Upper lobe of right lung (tissue), 1 donor: ENCODE measurements at regions not wholly inside any gene's neighbourhood (a gene's known extent, or its start where the extent isn't known, plus 50 kb on each side); places are given as distances from the start of the nearest gene placed in this dataset.

Experiments used
- ATAC-seq: fragments of 200-7000 bp; cut with Tn5 transposase; one replicate; pipeline ENCODE4 v1.9.1; 2020; ENCODE audit warnings: mild to moderate bottlenecking, moderate library complexity
- DNase-seq: peaks from one replicate; pipeline ENCODE4 v3.0.0-alpha.2; 2020
- H3K27ac ChIP-seq: fragments of 200-600 bp; one replicate; pipeline ENCODE4 v1.8.0; 2022
- H3K27me3 ChIP-seq: fragments of 200-600 bp; one replicate; pipeline ENCODE4 v1.8.0; 2022; ENCODE audit warnings: mild to moderate bottlenecking
- H3K36me3 ChIP-seq: fragments of 200-600 bp; one replicate; pipeline ENCODE4 v1.8.0; 2022
- H3K4me1 ChIP-seq: fragments of 200-600 bp; one replicate; pipeline ENCODE4 v1.8.0; 2022
- H3K4me3 ChIP-seq: fragments of 200-600 bp; one replicate; pipeline ENCODE4 v1.8.0; 2022; ENCODE audit warnings: mild to moderate bottlenecking
- H3K9me3 ChIP-seq: fragments of 200-600 bp; one replicate; pipeline ENCODE4 v1.8.0; 2022
- intact Hi-C: fragments of 100-400 bp; cut with DNase I; formaldehyde crosslinking; loops from one replicate; pipeline ENCODE4 v1.11.0; 2022
- TF ChIP-seq, protein P1 (sequence below): fragments of 200-600 bp; IDR thresholded peaks from one replicate; pipeline ENCODE4 v1.8.0; 2022; ENCODE audit warnings: antibody characterized with exemption
- donor health status: DM: no; HTN: yes; CAD: no; lungs with severe emphysema.

DNA sequence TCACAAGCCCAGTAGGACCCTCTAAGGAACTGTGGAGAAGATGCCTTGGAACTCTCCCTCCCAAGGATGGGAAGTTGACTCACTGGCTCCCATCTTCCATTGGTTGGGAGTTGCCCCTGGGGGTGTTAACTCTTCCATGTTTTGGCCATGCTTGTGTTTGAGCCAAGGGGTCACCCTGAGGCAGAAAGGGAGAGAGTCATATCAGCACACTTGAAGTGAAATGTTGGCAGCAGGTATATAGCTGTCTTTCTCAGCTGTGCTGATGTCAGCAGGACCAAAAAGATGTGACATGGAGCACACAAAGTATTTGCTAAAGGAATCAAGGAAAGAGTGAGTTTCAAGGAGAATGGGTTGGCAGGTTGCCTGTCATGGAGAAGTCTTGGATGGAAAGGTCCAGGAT lies 359.4 kb downstream of the RPS24 start:
- intact Hi-C loops: no loop called here
- no peak for ATAC-seq
- Histone ChIP-seq H3K4me1 (no peaks in the 10 kb centered on the region), H3K27me3 (no peaks in the 10 kb centered on the region), H3K27ac (no peak overlapping the region), H3K9me3 (no peaks in the 10 kb centered on the region), H3K4me3 (no peak overlapping the region), H3K36me3 (no peaks in the 10 kb centered on the region)
- TF ChIP-seq, protein P1, sequence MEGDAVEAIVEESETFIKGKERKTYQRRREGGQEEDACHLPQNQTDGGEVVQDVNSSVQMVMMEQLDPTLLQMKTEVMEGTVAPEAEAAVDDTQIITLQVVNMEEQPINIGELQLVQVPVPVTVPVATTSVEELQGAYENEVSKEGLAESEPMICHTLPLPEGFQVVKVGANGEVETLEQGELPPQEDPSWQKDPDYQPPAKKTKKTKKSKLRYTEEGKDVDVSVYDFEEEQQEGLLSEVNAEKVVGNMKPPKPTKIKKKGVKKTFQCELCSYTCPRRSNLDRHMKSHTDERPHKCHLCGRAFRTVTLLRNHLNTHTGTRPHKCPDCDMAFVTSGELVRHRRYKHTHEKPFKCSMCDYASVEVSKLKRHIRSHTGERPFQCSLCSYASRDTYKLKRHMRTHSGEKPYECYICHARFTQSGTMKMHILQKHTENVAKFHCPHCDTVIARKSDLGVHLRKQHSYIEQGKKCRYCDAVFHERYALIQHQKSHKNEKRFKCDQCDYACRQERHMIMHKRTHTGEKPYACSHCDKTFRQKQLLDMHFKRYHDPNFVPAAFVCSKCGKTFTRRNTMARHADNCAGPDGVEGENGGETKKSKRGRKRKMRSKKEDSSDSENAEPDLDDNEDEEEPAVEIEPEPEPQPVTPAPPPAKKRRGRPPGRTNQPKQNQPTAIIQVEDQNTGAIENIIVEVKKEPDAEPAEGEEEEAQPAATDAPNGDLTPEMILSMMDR: no peak
- DNase-seq: no peak

DNA sequence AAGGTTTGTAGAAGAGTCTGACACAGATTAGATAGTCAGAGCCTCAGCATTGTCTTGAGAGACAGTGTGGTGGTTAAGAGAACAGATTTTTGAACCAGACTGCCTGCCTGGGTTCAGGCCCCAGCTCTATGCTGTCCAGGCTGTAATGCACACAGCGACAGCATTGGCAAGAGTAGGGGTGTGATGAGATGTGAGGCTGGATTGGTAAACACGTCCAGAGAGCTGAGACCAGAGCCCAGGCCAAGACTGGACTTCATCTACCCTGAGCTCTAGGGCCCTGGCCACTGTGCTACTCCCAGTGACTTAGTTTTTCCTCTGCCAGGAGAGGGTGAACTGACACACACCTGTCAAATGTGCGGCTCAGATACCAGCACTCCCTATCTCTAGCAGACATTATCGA lies 360.4 kb downstream of the RPS24 start:
- ATAC-seq (no peak), DNase-seq (no peak)
- Histone ChIP-seq H3K9me3 (no peaks in the 10 kb centered on the region), H3K36me3 (no peaks in the 10 kb centered on the region), H3K4me3 (no peak overlapping the region), H3K27ac (no peak overlapping the region), H3K27me3 (no peaks in the 10 kb centered on the region), H3K4me1 (no peaks in the 10 kb centered on the region)
- intact Hi-C loops: no loop called here
- TF ChIP-seq, protein P1: no peak

DNA sequence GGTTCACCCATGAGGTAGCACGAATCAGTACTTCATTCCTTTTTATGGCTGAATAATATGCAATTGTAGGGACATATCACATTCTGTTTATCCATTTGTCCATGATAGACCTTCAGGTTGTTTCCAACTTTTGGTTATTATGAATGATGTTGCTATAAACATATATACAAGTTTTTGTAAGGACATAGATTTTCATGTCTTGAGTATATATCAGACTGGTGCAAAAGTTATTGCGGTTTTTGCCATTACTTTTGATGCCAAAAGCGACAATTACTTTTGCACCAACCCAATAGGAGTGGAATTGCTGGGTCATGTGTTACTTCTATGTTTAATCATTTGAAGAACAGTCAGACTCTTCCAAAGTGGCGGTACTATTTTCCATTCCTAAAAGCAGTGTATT lies 361.5 kb downstream of the RPS24 start:
- DNase-seq (no peak), ATAC-seq (no peak)
- no peaks in the 10 kb centered on the region for H3K36me3 ChIP-seq
- H3K9me3 ChIP-seq: no peaks in the 10 kb centered on the region
- no peaks in the 10 kb centered on the region for H3K4me1 ChIP-seq
- no peak overlapping the region for H3K4me3 ChIP-seq
- no peaks in the 10 kb centered on the region for H3K27me3 ChIP-seq
- TF ChIP-seq, protein P1: no peak
- no peak overlapping the region for H3K27ac ChIP-seq
- intact Hi-C loops: no loop called here

DNA sequence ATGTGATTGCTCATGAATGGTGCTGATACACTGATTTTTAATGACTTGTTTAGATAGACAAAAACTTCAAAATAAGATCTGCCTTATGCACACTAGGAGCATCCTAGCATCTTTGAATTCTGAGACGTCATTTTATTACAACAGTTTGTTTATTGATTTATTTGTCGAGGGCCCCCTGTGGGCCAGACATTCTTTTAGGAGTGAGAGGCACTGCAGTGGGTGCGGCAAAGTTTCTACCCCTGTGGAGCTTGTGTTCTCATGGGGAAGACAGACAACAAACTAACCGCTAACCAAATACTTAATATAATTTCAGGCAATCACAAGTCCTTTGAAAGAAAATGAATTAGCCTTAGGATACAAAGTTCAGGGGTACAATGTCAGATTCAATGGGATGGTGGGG lies 363.1 kb downstream of the RPS24 start:
- TF ChIP-seq, protein P1: no peak
- Histone ChIP-seq H3K4me1 (no peaks in the 10 kb centered on the region), H3K4me3 (no peak overlapping the region), H3K27me3 (no peaks in the 10 kb centered on the region), H3K36me3 (no peaks in the 10 kb centered on the region), H3K27ac (no peak overlapping the region), H3K9me3 (no peaks in the 10 kb centered on the region)
- DNase-seq: no peak
- ATAC-seq: no peak
- intact Hi-C loops: no loop called here

DNA sequence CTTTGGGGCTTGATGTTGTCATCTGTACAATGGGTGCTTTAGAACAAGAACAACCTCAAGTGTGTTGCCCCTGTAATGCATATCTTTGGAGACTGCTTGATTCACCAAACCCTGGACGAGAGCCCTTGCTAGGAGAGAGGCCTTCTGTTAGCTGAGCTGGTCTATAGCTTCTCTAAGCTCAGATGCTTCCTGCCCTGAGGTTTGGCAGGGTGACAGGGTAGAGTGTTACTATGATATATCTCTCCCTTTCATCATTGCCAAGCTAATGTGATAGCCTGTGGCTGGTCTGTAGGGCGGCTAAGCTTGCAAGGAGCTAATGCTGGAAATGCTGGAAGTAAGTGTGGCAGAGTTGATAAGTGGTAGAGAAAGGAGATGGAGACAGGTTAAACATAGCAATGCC lies 364.1 kb downstream of the RPS24 start:
- no peak for ATAC-seq
- H3K27me3 ChIP-seq: no peaks in the 10 kb centered on the region
- no peak overlapping the region for H3K27ac ChIP-seq
- TF ChIP-seq, protein P1: no peak
- H3K4me1 ChIP-seq: no peaks in the 10 kb centered on the region
- H3K36me3 ChIP-seq: no peaks in the 10 kb centered on the region
- H3K4me3 ChIP-seq: no peak overlapping the region
- H3K9me3 ChIP-seq: no peaks in the 10 kb centered on the region
- DNase-seq: no peak
- intact Hi-C loops: no loop called here

DNA sequence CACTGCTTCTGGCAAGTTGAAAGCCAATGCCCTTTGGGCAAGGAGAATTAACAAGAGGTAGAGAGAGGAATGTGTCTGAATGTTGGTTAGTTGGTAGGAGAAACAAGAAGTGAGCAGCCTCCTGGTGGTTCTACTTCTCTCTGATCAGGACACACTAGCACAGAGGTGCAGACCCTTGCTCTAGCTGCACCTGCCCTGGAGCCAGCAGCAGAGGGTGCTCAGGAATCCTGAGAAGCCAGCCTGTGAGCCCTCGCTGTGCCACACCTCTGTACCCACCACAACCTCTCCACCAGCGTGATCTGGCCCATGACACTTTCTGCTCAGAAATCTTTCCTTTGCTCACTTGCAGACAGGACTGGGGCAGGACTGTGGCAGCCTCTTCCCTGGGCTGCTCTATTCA lies 364.7 kb downstream of the RPS24 start:
- ATAC-seq: no peak
- DNase-seq: no peak
- no peaks in the 10 kb centered on the region for H3K9me3 ChIP-seq
- H3K27ac ChIP-seq: no peak overlapping the region
- H3K27me3 ChIP-seq: no peaks in the 10 kb centered on the region
- intact Hi-C loops: no loop called here
- H3K4me1 ChIP-seq: no peaks in the 10 kb centered on the region
- H3K4me3 ChIP-seq: no peak overlapping the region
- H3K36me3 ChIP-seq: no peaks in the 10 kb centered on the region
- TF ChIP-seq, protein P1: no peak
